CD4-positive, alpha-beta T cell treated with Interleukin-17A for 1 hour (primary cell): ENCODE measurements at regions not wholly inside any gene's neighbourhood (a gene's known extent, or its start where the extent isn't known, plus 50 kb on each side); places are given as distances from the start of the nearest gene placed in this dataset.
"Not testable (repeated sequence)": the region's sequence is repeated elsewhere in the genome, so short reads cannot be mapped to it uniquely, and the experiment has no call there.

ENCODE experiments used
- DNase-seq: peaks from one replicate; pipeline ENCODE4 v3.0.0-alpha.2; 2020

- not testable (repeated sequence) for DNase-seq
Observed at GRCh38 chr9:39674437-39675210, 319.2 kb downstream of the SPATA31A1 start.

- not testable (repeated sequence) for DNase-seq
Observed at GRCh38 chr9:39675211-39675553, 319.7 kb downstream of the SPATA31A1 start.

- not testable (repeated sequence) for DNase-seq
Observed at GRCh38 chr9:39678534-39679263, 323.2 kb downstream of the SPATA31A1 start.

- DNase-seq: not testable (repeated sequence)
Observed at GRCh38 chr9:39680694-39681401, 325.4 kb downstream of the SPATA31A1 start.

GRCh38 chr9:39728862-39729261 lies 373.4 kb downstream of the SPATA31A1 start:
- DNase-seq: not testable (repeated sequence)

- not testable (repeated sequence) for DNase-seq
Observed at GRCh38 chr9:39744898-39745297, 389.4 kb downstream of the SPATA31A1 start.

GRCh38 chr9:39775570-39775969 lies 420.1 kb downstream of the SPATA31A1 start:
- not testable (repeated sequence) for DNase-seq

GRCh38 chr9:39791356-39791755 lies 435.9 kb downstream of the SPATA31A1 start:
- peak; percentile 32 for DNase-seq

- DNase-seq: not testable (repeated sequence)
Observed at GRCh38 chr9:39797935-39798334, 442.5 kb downstream of the SPATA31A1 start.

GRCh38 chr9:39799252-39799651 lies 443.8 kb downstream of the SPATA31A1 start:
- DNase-seq: not testable (repeated sequence)

GRCh38 chr9:39802561-39802960 lies 447.1 kb downstream of the SPATA31A1 start:
- not testable (repeated sequence) for DNase-seq

GRCh38 chr9:39809401-39810226 lies 454.1 kb downstream of the SPATA31A1 start:
- peak; percentile 59 for DNase-seq

- not testable (repeated sequence) for DNase-seq
Observed at GRCh38 chr9:39810401-39810800, 454.9 kb downstream of the SPATA31A1 start.

GRCh38 chr9:39811615-39812014 lies 456.1 kb downstream of the SPATA31A1 start:
- not testable (repeated sequence) for DNase-seq

GRCh38 chr9:39828457-39828856 lies 473.0 kb downstream of the SPATA31A1 start:
- not testable (repeated sequence) for DNase-seq
